ENCODE measurements at regions not wholly inside any gene's neighbourhood (a gene's known extent, or its start where the extent isn't known, plus 50 kb on each side); places are given as distances from the start of the nearest gene placed in this dataset.

- TF ChIP-seq CTCF (optimal IDR thresholded peaks at IDR 0.05 in 1 of 3, IDR thresholded peaks at IDR 0.05 in 1 of 3, conservative IDR thresholded peaks at IDR 0.05 in 1 of 3; ENCODE audit: extremely low read depth in 1 of 3, insufficient read depth in 2 of 3, low read length in 3 of 3) (no peak), EZH2 (IDR thresholded peaks at IDR 0.05; ENCODE audit: low read length) (no peak)
Measured at GRCh38 chr6:93571346-93571745, 152.0 kb upstream of the EPHA7 start.
